ENCODE measurements at regions not wholly inside any gene's neighbourhood (a gene's known extent, or its start where the extent isn't known, plus 50 kb on each side); places are given as distances from the start of the nearest gene placed in this dataset.
"Not testable (repeated sequence)": the region's sequence is repeated elsewhere in the genome, so short reads cannot be mapped to it uniquely, and the experiment has no call there.

DNA sequence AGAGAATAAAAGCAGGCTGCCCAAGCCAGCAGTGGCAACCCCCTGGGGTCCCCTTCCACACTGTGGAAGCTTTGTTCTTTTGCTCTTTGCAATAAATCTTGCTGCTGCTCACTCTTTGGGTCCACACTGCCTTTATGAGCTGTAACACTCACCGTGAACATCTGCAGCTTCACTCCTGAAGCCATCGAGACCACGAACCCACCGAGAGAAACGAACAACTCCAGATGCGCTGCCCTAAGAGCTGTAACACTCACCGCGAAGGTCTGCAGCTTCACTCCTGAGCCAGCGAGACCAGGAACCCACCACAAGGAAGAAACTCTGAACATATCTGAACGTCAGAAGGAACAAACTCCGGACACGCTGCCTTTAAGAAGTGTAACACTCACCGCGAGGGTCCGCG, 1252.9 kb downstream of the STIM2 start:
- DNase-seq: not testable (repeated sequence)

GRCh38 chr4:28116526-28117083, 1256.0 kb downstream of the STIM2 start:
- DNase-seq: not testable (repeated sequence)

- no peak for DNase-seq
Observed at GRCh38 chr4:28117084-28117682, 1256.5 kb downstream of the STIM2 start.

DNA sequence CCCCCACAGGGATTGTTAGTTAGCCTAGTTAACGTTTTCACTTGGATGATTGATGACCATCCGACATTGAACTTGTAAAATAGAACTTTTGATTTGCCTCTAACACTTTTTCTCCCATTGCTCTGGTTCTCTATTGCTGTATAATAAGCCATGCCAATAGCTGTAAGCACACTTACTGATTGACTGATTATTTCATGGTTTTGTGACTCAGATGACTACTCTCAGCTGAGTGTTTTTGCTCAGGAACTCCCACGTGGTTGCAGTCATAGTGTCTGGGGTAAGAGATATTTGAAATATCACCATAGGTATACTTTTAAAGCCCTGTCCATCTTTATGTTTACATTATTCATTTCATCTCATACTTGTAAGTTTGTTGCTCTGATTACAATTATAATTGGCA, 1285.5 kb downstream of the STIM2 start:
- no peak for DNase-seq

DNA sequence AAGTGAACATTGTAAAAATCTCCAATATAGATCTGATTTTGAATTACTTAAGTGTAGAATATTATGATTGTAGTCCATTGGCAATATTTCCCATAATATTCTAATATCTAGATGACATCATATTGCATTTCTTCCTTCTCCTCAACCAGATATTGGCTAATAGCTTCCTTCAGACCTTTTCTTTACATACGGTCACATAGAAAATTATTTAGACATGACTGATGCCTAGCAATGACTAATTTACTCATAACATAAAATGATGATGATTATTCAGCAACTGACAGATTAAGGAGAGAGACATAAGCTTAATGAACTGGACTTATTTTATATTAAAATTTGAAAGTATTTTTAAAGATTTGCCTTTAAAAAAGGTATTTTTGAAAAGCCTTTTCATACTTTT, 1287.6 kb downstream of the STIM2 start:
- DNase-seq: no peak

DNA sequence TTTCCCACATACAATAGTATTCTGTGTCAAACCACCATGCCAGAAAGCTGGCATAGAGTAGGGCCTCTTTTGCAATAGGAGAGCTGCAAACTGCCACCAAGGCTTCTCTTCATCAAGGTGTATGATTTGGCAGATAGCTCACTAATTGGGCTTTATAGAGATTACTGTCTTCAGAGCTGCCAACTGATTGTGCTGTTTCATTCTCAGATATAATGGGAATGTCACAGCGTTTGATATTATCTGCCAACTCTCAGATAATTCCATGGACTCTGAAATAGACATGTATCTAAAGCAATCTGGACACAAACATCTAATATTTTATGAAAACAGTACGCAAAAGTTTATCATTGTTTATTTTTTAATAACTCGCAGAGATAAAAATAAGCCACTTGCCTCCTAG, 1289.1 kb downstream of the STIM2 start:
- DNase-seq: no peak

DNA sequence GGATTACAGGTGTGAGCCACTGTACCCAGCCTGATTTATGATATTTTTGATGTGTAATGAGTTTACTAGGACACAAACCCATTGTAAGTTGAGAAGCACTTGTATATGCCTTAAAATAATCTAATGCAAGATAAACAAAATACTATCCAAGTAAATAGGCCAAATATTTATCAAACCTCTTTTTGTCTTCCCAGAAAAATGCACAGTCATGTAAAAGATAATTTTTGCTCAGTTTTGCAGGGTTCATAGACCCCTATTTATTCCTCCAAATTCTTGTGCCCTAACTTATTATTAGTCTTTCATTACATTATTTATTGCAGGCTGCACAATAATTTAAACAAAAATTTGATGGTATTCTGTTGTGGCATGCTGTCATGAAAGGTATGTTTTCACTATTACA, 1290.7 kb downstream of the STIM2 start:
- no peak for DNase-seq

DNA sequence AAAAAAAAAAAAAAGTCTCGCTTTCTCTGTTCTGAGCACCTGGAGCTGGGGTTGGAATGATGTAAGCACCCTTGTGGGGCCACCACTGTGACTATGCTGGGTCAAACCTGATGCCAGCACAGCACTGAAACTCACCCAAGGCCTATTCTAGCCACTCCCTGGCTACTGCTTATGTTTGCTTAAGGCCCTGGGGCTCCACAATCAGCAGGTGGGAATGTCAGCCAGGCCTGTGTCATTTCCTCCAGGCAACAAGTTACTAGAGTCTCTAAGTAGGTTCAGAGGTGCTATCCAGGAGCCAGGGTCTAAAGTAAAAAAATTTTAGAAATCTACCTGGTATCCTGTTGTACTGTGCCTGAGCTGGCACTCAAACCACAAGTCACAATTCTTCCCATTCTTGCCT, 1306.8 kb downstream of the STIM2 start:
- DNase-seq: no peak

- DNase-seq: no peak
Observed at GRCh38 chr4:28176942-28177341, 1316.3 kb downstream of the STIM2 start.

DNA sequence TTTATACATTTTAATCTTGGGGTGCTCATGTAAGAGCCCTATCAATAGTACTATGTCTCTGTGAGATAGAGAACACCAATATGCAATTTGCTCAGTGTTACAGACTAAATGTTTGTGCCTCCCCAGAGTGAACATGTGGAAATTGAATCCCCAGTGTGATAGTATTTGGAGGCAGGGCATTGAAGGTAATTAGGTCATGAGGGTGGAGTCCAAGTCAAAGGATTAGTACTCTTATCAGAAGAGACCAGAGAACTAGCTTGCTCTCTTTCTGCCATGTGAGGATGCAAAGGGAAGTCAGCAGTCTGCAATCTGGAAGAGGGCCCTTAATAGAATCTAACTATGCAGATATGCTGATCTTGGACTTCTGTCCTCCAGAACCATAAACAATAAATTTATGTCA, 1317.0 kb downstream of the STIM2 start:
- DNase-seq: no peak

DNA sequence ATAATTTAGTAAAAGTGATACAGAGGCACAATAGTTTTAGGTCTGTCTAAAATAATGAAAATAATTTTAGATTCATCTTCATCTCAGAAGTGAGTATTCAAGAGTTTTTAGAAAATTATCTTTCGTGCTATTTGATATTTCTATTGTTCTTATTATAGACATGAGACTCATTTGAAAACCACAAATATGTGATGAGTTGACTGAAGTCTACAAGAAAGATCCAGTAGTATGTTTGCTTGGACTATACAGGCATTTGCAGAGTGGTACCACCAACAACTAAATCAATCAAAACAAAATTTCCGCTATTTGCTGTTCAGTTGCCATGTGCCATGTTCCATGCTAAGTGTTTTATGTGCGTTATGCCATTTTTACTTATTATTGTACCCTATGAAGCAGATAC, 1318.5 kb downstream of the STIM2 start:
- no peak for DNase-seq

DNA sequence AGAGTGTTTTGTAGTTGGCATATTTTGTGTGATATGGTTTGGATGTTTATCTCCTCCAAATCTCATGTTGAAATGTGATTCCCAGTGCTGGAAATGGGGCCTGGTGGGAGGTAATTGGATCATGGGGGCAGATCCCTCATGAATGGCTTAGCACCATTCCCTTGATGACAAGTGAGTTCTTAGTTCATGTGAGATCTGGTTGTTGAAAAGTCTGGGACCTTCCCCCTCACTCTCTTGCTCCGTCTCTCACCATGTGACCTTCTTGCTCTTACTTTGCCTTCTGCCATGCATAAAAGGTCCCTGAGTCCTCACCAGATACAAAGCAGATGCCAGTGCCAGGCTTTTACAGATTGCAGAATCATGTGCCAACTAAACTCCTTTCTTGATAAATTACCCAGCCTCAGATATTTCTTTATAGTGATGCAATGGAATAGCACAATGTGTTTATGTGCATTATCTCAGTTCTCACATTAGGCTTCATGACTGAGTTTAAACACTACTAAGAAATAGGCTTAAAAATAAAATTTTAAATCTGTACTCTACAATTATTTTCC, 1348.8 kb downstream of the STIM2 start:
- no peak for DNase-seq

- DNase-seq: no peak
Observed at GRCh38 chr4:28211676-28212470, 1351.2 kb downstream of the STIM2 start.

- no peak for DNase-seq
Observed at GRCh38 chr4:28221536-28221935, 1360.9 kb downstream of the STIM2 start.

GRCh38 chr4:28225050-28225449, 1364.4 kb downstream of the STIM2 start:
- DNase-seq: no peak

DNA sequence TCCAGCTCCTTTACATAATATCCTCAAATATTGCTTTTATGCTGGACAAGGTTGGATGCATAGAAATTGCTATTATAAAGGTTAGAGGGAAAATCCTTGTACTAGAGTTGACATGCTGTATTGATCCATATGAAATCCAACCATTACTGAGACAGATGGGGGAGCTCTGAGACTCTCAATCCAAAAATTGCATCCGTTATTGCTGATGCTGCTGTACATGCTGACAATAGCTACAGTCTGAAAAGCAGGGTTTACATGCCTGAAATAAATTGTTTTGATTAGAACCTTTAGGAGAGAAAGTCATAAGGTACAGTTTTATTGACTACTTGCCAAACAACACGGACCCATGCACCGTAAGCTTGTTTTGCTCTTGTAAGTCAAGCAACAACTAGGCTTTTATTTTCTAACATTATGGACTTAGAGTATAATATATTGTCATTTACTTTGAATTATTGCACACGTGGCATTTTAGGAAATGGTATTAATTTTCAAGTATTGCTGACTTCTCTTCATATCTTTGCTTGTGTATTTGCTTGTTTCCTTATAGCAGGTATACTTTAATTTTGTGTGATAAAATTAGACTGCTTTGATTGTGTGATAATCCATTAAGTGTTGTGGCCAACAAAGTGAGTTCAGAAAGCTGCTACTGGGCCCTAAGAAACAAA, 1365.2 kb downstream of the STIM2 start:
- DNase-seq: no peak

DNA sequence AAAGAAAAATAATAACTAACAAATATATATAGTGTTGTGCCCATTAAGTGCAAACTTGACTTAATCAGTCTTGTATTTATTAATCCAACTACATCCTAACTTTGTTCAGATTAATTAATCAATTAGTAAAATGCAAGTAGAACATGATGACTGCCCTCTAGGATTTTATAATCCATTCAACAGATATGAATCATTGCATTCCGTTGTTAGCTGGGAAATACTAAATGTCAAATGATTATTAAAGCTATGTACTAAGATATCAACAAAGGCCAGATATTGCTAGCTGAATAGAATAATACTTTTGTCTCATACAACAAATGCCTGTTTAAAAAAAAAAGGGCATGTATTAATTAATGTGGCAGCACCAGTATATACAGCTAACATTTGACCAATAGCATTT, 1366.3 kb downstream of the STIM2 start:
- DNase-seq: no peak

DNA sequence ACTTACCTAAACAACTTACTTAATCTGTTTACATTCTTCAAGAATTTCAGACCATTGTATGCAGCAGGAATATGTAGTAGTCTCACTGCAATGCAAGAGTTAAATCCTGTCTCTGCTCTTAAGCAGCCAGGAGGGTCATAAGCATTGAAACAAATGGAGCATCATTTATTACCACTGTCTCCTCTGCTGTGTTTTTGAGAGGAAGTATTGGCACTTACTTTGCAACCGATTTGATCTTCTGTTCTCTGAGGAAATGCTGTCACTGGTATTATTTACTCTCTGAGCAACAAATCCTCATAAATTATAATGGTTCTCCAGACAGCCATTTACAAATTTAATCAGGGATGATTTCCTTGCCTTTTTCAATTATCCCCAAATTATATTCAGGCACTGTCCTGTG, 1367.1 kb downstream of the STIM2 start:
- no peak for DNase-seq

GRCh38 chr4:28228561-28229491, 1368.2 kb downstream of the STIM2 start:
- no peak for DNase-seq

DNA sequence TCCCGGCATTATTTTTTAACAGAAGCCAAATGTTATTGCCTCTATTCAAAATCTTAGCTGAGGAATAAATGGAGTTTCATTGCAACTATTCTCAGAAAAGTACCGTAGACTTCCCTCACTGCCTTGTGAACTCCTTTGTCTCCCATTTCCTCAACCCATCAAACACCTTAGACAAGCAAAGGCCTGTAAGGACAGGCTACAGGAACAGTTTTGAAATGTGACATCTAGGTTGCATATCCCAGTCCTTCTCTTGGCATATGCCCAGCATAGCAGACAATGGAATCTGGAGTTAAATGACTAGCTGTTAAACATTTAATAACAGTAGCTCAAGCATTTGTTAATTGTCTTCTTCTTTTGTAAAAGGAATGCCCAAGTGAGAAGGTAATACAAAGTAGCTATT, 1371.7 kb downstream of the STIM2 start:
- DNase-seq: no peak

DNA sequence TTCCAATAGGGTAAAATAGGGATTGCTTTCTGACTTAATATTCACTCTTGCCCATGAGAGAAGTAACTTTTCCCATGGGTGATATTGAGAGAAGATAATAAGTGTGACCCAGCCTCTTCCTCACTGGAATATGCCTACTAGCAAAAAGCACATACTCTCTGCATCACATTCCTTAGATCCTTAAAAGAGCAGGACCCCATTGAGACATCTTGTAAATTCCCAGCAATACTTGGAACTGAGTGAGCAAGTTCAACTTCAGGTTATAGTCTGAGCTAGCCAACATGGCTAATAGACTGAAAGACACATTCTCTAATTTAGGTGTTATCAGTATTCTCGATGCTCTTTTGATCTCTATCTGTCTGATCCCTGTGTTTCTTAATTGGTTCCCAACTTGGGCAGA, 1372.3 kb downstream of the STIM2 start:
- no peak for DNase-seq

DNA sequence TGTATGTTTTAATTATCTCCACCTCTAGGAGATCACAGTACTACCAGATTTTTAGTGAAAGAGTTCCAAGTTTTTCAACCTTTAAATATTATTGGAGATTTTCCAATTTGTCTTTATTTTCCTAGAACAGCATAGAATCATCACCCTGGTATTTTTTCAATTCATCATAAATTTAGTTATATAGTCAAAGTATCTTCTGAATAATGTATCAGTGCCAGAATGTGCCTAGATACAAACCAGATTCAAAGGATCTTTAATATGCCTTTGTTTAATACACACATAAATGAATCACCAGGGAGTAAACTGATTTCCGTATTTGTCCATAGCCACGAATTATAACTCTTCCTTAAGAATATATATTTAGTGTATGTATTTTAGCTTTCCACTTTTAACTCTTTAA, 1373.1 kb downstream of the STIM2 start:
- DNase-seq: no peak

DNA sequence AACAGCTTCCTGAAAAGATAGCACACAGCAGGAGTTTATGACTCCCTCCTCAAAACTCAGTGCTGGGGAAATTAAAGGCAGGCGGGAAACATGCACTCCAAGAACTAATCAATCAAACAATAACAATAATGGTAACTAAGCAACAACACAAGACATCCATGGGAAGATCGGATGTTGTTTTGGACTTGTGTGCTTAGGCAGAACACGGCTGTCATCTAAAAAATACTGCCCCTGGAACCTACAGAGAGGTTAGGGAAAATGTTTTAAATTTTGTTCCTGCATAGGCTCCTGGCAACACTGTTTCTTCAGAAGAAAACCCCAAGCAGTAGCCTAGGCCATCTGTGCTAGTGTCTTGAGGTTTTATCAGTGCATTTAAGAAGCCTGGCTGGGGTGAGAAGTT, 1378.2 kb downstream of the STIM2 start:
- DNase-seq: no peak
